Stimulated activated naive CD8-positive, alpha-beta T cell treated with anti-CD3 and anti-CD28 coated beads, Interleukin-15, amount 100 ng/mL, for 72 hours (primary cell): ENCODE measurements at regions not wholly inside any gene's neighbourhood (a gene's known extent, or its start where the extent isn't known, plus 50 kb on each side); places are given as distances from the start of the nearest gene placed in this dataset.
A peak's percentile ranks its signal among the peaks of the same experiment; 100 is the strongest.

ENCODE experiments used
- ATAC-seq: fragments of 150-1000 bp; cut with Tn5 transposase; 2 replicates; pipeline ENCODE4 v1.10.0; 2021; ENCODE audit warnings: mild to moderate bottlenecking, moderate library complexity
- DNase-seq, 2 donors: peaks; one replicate each; pipeline ENCODE4 v3.0.0; 2021 to 2022
- H3K27ac Mint-ChIP-seq, 2 donors: one replicate each; pipeline ENCODE4 v1.8.0; 2022; ENCODE audit warnings: mild to moderate bottlenecking in 2 of 2, mixed read lengths in 2 of 2, moderate library complexity in 2 of 2
- H3K27me3 Mint-ChIP-seq: one replicate; pipeline ENCODE4 v1.8.0; 2022; ENCODE audit warnings: mixed read lengths
- H3K4me1 Mint-ChIP-seq: one replicate; pipeline ENCODE4 v1.8.0; 2022; ENCODE audit warnings: mild to moderate bottlenecking, mixed read lengths
- H3K4me3 Mint-ChIP-seq, 2 donors: one replicate each; pipeline ENCODE4 v1.8.0; 2022; ENCODE audit warnings: mild to moderate bottlenecking in 2 of 2, mixed read lengths in 2 of 2, moderate library complexity in 1 of 2
- H3K9me3 Mint-ChIP-seq, 2 donors: one replicate each; pipeline ENCODE4 v1.8.0; 2022; ENCODE audit warnings: mixed read lengths in 2 of 2

GRCh38 chr14:87834594-87834993 is 158.4 kb downstream of the GALC start:
- H3K27me3 Mint-ChIP-seq, result peaks cover 39% of the 10 kb centered on the region
- no peak overlapping the region for H3K27ac Mint-ChIP-seq
- no peak overlapping the region for H3K4me3 Mint-ChIP-seq
- DNase-seq (no peak), ATAC-seq (no peak)
- H3K4me1 Mint-ChIP-seq, result no peaks in the 10 kb centered on the region
- no peaks in the 10 kb centered on the region for H3K9me3 Mint-ChIP-seq

- Mint-ChIP-seq H3K27ac (no peak overlapping the region), H3K4me1 (no peaks in the 10 kb centered on the region), H3K9me3 (no peaks in the 10 kb centered on the region), H3K4me3 (no peak overlapping the region), H3K27me3 (peaks cover 39% of the 10 kb centered on the region)
- DNase-seq (no peak), ATAC-seq (no peak)
Measured at GRCh38 chr14:87833026-87833425, 160.0 kb downstream of the GALC start.

GRCh38 chr14:87830443-87831096 is 162.4 kb downstream of the GALC start:
- ATAC-seq (no peak), DNase-seq (no peak)
- H3K27ac Mint-ChIP-seq, result no peak overlapping the region
- peaks cover 26% of the 10 kb centered on the region for H3K27me3 Mint-ChIP-seq
- H3K4me3 Mint-ChIP-seq, result no peak overlapping the region
- H3K9me3 Mint-ChIP-seq, result no peaks in the 10 kb centered on the region
- no peaks in the 10 kb centered on the region for H3K4me1 Mint-ChIP-seq

- Mint-ChIP-seq H3K27ac (no peak overlapping the region), H3K4me3 (no peak overlapping the region), H3K4me1 (no peaks in the 10 kb centered on the region), H3K27me3 (peaks cover 26% of the 10 kb centered on the region), H3K9me3 (no peaks in the 10 kb centered on the region)
- no peak for DNase-seq
- ATAC-seq, result no peak
Measured at GRCh38 chr14:87829543-87829942, 163.4 kb downstream of the GALC start.

- DNase-seq (no peak), ATAC-seq (no peak)
- Mint-ChIP-seq H3K9me3 (no peaks in the 10 kb centered on the region), H3K4me3 (no peak overlapping the region), H3K27ac (no peak overlapping the region), H3K4me1 (no peaks in the 10 kb centered on the region), H3K27me3 (no peaks in the 10 kb centered on the region)
Measured at GRCh38 chr14:87824266-87824665, 168.7 kb downstream of the GALC start.

- ATAC-seq (no peak), DNase-seq (no peak)
- Mint-ChIP-seq H3K27ac (no peak overlapping the region), H3K4me1 (no peaks in the 10 kb centered on the region), H3K9me3 (peaks cover 10 to 18% of the 10 kb centered on the region in 2 donors), H3K27me3 (peaks cover 10% of the 10 kb centered on the region), H3K4me3 (no peak overlapping the region)
Measured at GRCh38 chr14:87816416-87816815, 176.6 kb downstream of the GALC start.

GRCh38 chr14:87815121-87815520 is 177.9 kb downstream of the GALC start:
- DNase-seq, result no peak
- peak overlapping the region in 1 of 2 donors; percentile 6 for H3K27ac Mint-ChIP-seq
- H3K4me1 Mint-ChIP-seq, result no peaks in the 10 kb centered on the region
- H3K27me3 Mint-ChIP-seq, result peaks cover 10% of the 10 kb centered on the region
- H3K4me3 Mint-ChIP-seq, result no peak overlapping the region
- ATAC-seq, result no peak
- peaks cover 10 to 18% of the 10 kb centered on the region in 2 donors for H3K9me3 Mint-ChIP-seq

- DNase-seq (no peak), ATAC-seq (no peak)
- Mint-ChIP-seq H3K27ac (no peak overlapping the region), H3K9me3 (peaks cover 9 to 15% of the 10 kb centered on the region in 2 donors), H3K27me3 (peaks cover 8% of the 10 kb centered on the region), H3K4me1 (no peaks in the 10 kb centered on the region), H3K4me3 (no peak overlapping the region)
Measured at GRCh38 chr14:87813686-87814085, 179.3 kb downstream of the GALC start.

- peaks cover 8% of the 10 kb centered on the region for H3K27me3 Mint-ChIP-seq
- no peak for DNase-seq
- H3K4me3 Mint-ChIP-seq, result no peak overlapping the region
- no peak overlapping the region for H3K27ac Mint-ChIP-seq
- H3K9me3 Mint-ChIP-seq, result peaks cover 9 to 11% of the 10 kb centered on the region in 2 donors
- H3K4me1 Mint-ChIP-seq, result no peaks in the 10 kb centered on the region
- no peak for ATAC-seq
Measured at GRCh38 chr14:87813211-87813610, 179.8 kb downstream of the GALC start.

- no peaks in the 10 kb centered on the region for H3K4me1 Mint-ChIP-seq
- no peak overlapping the region for H3K27ac Mint-ChIP-seq
- H3K27me3 Mint-ChIP-seq, result peaks cover 10% of the 10 kb centered on the region
- H3K9me3 Mint-ChIP-seq, result peaks cover 0 to 10% of the 10 kb centered on the region in 2 donors
- ATAC-seq (no peak), DNase-seq (no peak)
- no peak overlapping the region for H3K4me3 Mint-ChIP-seq
Measured at GRCh38 chr14:87811246-87811645, 181.7 kb downstream of the GALC start.

GRCh38 chr14:87810711-87811110 is 182.3 kb downstream of the GALC start:
- Mint-ChIP-seq H3K27me3 (peaks cover 10% of the 10 kb centered on the region), H3K9me3 (peaks cover 0 to 10% of the 10 kb centered on the region in 2 donors), H3K4me1 (no peaks in the 10 kb centered on the region), H3K27ac (no peak overlapping the region), H3K4me3 (no peak overlapping the region)
- DNase-seq, result no peak
- ATAC-seq, result no peak

GRCh38 chr14:87809261-87809660 is 183.7 kb downstream of the GALC start:
- Mint-ChIP-seq H3K27ac (no peak overlapping the region), H3K4me3 (no peak overlapping the region), H3K27me3 (peaks cover 10% of the 10 kb centered on the region), H3K9me3 (peaks cover 0 to 10% of the 10 kb centered on the region in 2 donors), H3K4me1 (no peaks in the 10 kb centered on the region)
- DNase-seq, result no peak
- ATAC-seq, result no peak

GRCh38 chr14:87805315-87805723 is 187.7 kb downstream of the GALC start:
- peaks cover 15% of the 10 kb centered on the region for H3K27me3 Mint-ChIP-seq
- ATAC-seq, result peak; percentile 77
- peaks cover 0 to 10% of the 10 kb centered on the region in 2 donors for H3K9me3 Mint-ChIP-seq
- H3K27ac Mint-ChIP-seq, result no peak overlapping the region
- H3K4me1 Mint-ChIP-seq, result no peaks in the 10 kb centered on the region
- peak; percentile 46 to 50 for DNase-seq
- no peak overlapping the region for H3K4me3 Mint-ChIP-seq

GRCh38 chr14:87800216-87800615 is 192.8 kb downstream of the GALC start:
- Mint-ChIP-seq H3K4me1 (no peaks in the 10 kb centered on the region), H3K9me3 (no peaks in the 10 kb centered on the region)

GRCh38 chr14:87799400-87799799 is 193.6 kb downstream of the GALC start:
- ATAC-seq (no peak), DNase-seq (no peak)
- H3K9me3 Mint-ChIP-seq, result no peaks in the 10 kb centered on the region
- H3K4me3 Mint-ChIP-seq, result no peak overlapping the region
- no peaks in the 10 kb centered on the region for H3K4me1 Mint-ChIP-seq
- H3K27me3 Mint-ChIP-seq, result peaks cover 5% of the 10 kb centered on the region
- H3K27ac Mint-ChIP-seq, result no peak overlapping the region

More at GRCh38 chr14:87800216-87800615, 192.8 kb downstream of the GALC start:
- Mint-ChIP-seq H3K27ac (no peak overlapping the region), H3K4me3 (no peak overlapping the region), H3K27me3 (peaks cover 5% of the 10 kb centered on the region)
- DNase-seq (no peak), ATAC-seq (no peak)

- no peak overlapping the region for H3K27ac Mint-ChIP-seq
- ATAC-seq (no peak), DNase-seq (no peak)
- H3K9me3 Mint-ChIP-seq, result no peaks in the 10 kb centered on the region
- peaks cover 3% of the 10 kb centered on the region for H3K27me3 Mint-ChIP-seq
- H3K4me1 Mint-ChIP-seq, result no peaks in the 10 kb centered on the region
- no peak overlapping the region for H3K4me3 Mint-ChIP-seq
Measured at GRCh38 chr14:87797001-87797400, 196.0 kb downstream of the GALC start.

GRCh38 chr14:87794561-87794960 is 198.4 kb downstream of the GALC start:
- no peak for ATAC-seq
- Mint-ChIP-seq H3K9me3 (peaks cover 0 to 2% of the 10 kb centered on the region in 2 donors), H3K27me3 (no peaks in the 10 kb centered on the region), H3K27ac (no peak overlapping the region), H3K4me3 (no peak overlapping the region), H3K4me1 (no peaks in the 10 kb centered on the region)
- DNase-seq, result no peak
